Suppressor macrophage treated with lipopolysaccharide for 1 hour (primary cell): ENCODE measurements at regions not wholly inside any gene's neighbourhood (a gene's known extent, or its start where the extent isn't known, plus 50 kb on each side); places are given as distances from the start of the nearest gene placed in this dataset.

ENCODE experiments used
- DNase-seq, 3 donors: peaks; one replicate each; pipeline ENCODE4 v3.0.0-alpha.2; 2020 to 2022

- no peak for DNase-seq
Observed at GRCh38 chr4:11342401-11342800, 86.3 kb downstream of the HS3ST1 start.

GRCh38 chr4:11341337-11342043 is 87.2 kb downstream of the HS3ST1 start:
- peak in 1 of 3 donors; percentile 3 for DNase-seq

GRCh38 chr4:11338956-11339782 is 89.5 kb downstream of the HS3ST1 start:
- DNase-seq: no peak

- DNase-seq: no peak
Observed at GRCh38 chr4:11337287-11337686, 91.4 kb downstream of the HS3ST1 start.

GRCh38 chr4:11336435-11336834 is 92.3 kb downstream of the HS3ST1 start:
- DNase-seq: no peak

GRCh38 chr4:11334887-11335286 is 93.8 kb downstream of the HS3ST1 start:
- DNase-seq: no peak

- no peak for DNase-seq
Observed at GRCh38 chr4:11328401-11328800, 100.3 kb downstream of the HS3ST1 start.

- no peak for DNase-seq
Observed at GRCh38 chr4:11326021-11326420, 102.7 kb downstream of the HS3ST1 start.

GRCh38 chr4:11323771-11324170 is 104.9 kb downstream of the HS3ST1 start:
- DNase-seq: no peak

- DNase-seq: no peak
Observed at GRCh38 chr4:11313157-11313943, 115.3 kb downstream of the HS3ST1 start.

- no peak for DNase-seq
Observed at GRCh38 chr4:11312389-11312788, 116.3 kb downstream of the HS3ST1 start.

GRCh38 chr4:11301075-11301660 is 127.5 kb downstream of the HS3ST1 start:
- DNase-seq: no peak

- no peak for DNase-seq
Observed at GRCh38 chr4:11299836-11300235, 128.9 kb downstream of the HS3ST1 start.

GRCh38 chr4:11299016-11299415 is 129.7 kb downstream of the HS3ST1 start:
- no peak for DNase-seq

- no peak for DNase-seq
Observed at GRCh38 chr4:11298451-11298850, 130.2 kb downstream of the HS3ST1 start.

- DNase-seq: no peak
Observed at GRCh38 chr4:11297627-11298026, 131.1 kb downstream of the HS3ST1 start.

- no peak for DNase-seq
Observed at GRCh38 chr4:11297201-11297600, 131.5 kb downstream of the HS3ST1 start.

GRCh38 chr4:11293866-11294265 is 134.8 kb downstream of the HS3ST1 start:
- no peak for DNase-seq

- DNase-seq: no peak
Observed at GRCh38 chr4:11287055-11287454, 141.6 kb downstream of the HS3ST1 start.

- no peak for DNase-seq
Observed at GRCh38 chr4:11286533-11286932, 142.2 kb downstream of the HS3ST1 start.

GRCh38 chr4:11281720-11282119 is 147.0 kb downstream of the HS3ST1 start:
- DNase-seq: peak in 2 of 3 donors; percentile 32 to 49

GRCh38 chr4:11271263-11271662 is 157.4 kb downstream of the HS3ST1 start:
- DNase-seq: no peak

- no peak for DNase-seq
Observed at GRCh38 chr4:11268149-11268548, 160.5 kb downstream of the HS3ST1 start.
